MM.1S (cell line): ENCODE measurements at regions not wholly inside any gene's neighbourhood (a gene's known extent, or its start where the extent isn't known, plus 50 kb on each side); places are given as distances from the start of the nearest gene placed in this dataset.

Source experiments
- DNase-seq: peaks from one replicate; pipeline ENCODE4 v3.0.0-alpha.2; 2015
- H2AFZ ChIP-seq: fragments of 300-600 bp; sonication (generic); 2 replicates; pipeline ENCODE4 v1.6.0; 2016; ENCODE audit warnings: antibody characterized with exemption, low read length
- H3F3A ChIP-seq: fragments of 300-600 bp; sonication (generic); 2 replicates; pipeline ENCODE4 v1.6.1; 2016; ENCODE audit warnings: mild to moderate bottlenecking, antibody characterized with exemption, low read length, moderate library complexity, mixed read lengths; ENCODE audit not compliant: insufficient read depth
- H3K27ac ChIP-seq: fragments of 300-600 bp; sonication (generic); 2 replicates; pipeline ENCODE4 v1.5.1; 2016; ENCODE audit warnings: mild to moderate bottlenecking, low read length
- H3K27me3 ChIP-seq: fragments of 300-600 bp; sonication (generic); replicated peaks from 2 replicates; pipeline ENCODE4 v1.6.0; 2016; ENCODE audit warnings: low read length; ENCODE audit not compliant: insufficient read depth
- H3K36me3 ChIP-seq: fragments of 300-600 bp; sonication (generic); replicated peaks from 2 replicates; pipeline ENCODE4 v1.6.1; 2016; ENCODE audit warnings: mild to moderate bottlenecking, low read length, mixed read lengths; ENCODE audit not compliant: insufficient read depth
- H3K4me1 ChIP-seq: fragments of 300-600 bp; sonication (generic); 2 replicates; pipeline ENCODE4 v1.6.1; 2016; ENCODE audit warnings: low read length, mixed read lengths
- H3K4me2 ChIP-seq: fragments of 300-600 bp; sonication (generic); 2 replicates; pipeline ENCODE4 v1.6.0; 2016; ENCODE audit warnings: low read depth, low read length
- H3K4me3 ChIP-seq: fragments of 300-600 bp; sonication (generic); 2 replicates; pipeline ENCODE4 v1.5.1; 2016; ENCODE audit warnings: low read length, mixed read lengths
- H3K79me2 ChIP-seq: fragments of 300-600 bp; sonication (generic); 2 replicates; pipeline ENCODE4 v1.6.1; 2016; ENCODE audit warnings: mixed run types, low read length, mixed read lengths
- H3K9ac ChIP-seq: fragments of 300-600 bp; sonication (generic); 2 replicates; pipeline ENCODE4 v1.6.1; 2016; ENCODE audit warnings: low read length, mixed read lengths
- H3K9me2 ChIP-seq: fragments of 300-600 bp; sonication (generic); replicated peaks from 2 replicates; pipeline ENCODE4 v1.6.1; 2016; ENCODE audit warnings: mild to moderate bottlenecking, low read length, mixed read lengths; ENCODE audit not compliant: insufficient read depth
- H3K9me3 ChIP-seq: fragments of 300-600 bp; sonication (generic); replicated peaks from 2 replicates; pipeline ENCODE4 v1.6.1; 2016; ENCODE audit warnings: mild to moderate bottlenecking, low read length, mixed read lengths; ENCODE audit not compliant: insufficient read depth
- H4K20me1 ChIP-seq: fragments of 300-600 bp; sonication (generic); 2 replicates; pipeline ENCODE4 v1.6.1; 2016; ENCODE audit warnings: mild to moderate bottlenecking, low read length, moderate library complexity, mixed read lengths; ENCODE audit not compliant: insufficient read depth
- EZH2 ChIP-seq: fragments of 300-600 bp; sonication (generic); optimal IDR thresholded peaks from 2 replicates; pipeline ENCODE3; 2017; ENCODE audit warnings: low read depth, mild to moderate bottlenecking, antibody characterized with exemption, low read length, mixed read lengths
- EZH2phosphoT487 ChIP-seq: fragments of 300-600 bp; sonication (generic); IDR thresholded peaks from 2 replicates; pipeline ENCODE4 v1.6.1; 2018; ENCODE audit warnings: antibody characterized with exemption, low read length
- TF ChIP-seq, protein P1 (sequence below): fragments of 300-600 bp; sonication (generic); IDR thresholded peaks from 2 replicates; pipeline ENCODE4 v1.5.1; 2016; ENCODE audit warnings: antibody characterized with exemption, low read length, mixed read lengths

GRCh38 chr1:29793653-29794348 is 557.5 kb downstream of the PTPRU start:
- Histone ChIP-seq H3K79me2 (no peaks in the 10 kb centered on the region), H3K27me3 (peaks cover 46% of the 10 kb centered on the region), H2AFZ (no peak overlapping the region), H3K9me2 (no peaks in the 10 kb centered on the region), H3K9me3 (no peaks in the 10 kb centered on the region), H4K20me1 (no peaks in the 10 kb centered on the region), H3K4me3 (no peak overlapping the region), H3K9ac (no peak overlapping the region), H3K4me2 (no peak overlapping the region), H3F3A (no peaks in the 10 kb centered on the region), H3K36me3 (no peaks in the 10 kb centered on the region), H3K27ac (no peak overlapping the region), H3K4me1 (no peaks in the 10 kb centered on the region)
- DNase-seq, result no peak
- TF ChIP-seq EZH2phosphoT487 (no peak), EZH2 (no peak)
- TF ChIP-seq, protein P1, sequence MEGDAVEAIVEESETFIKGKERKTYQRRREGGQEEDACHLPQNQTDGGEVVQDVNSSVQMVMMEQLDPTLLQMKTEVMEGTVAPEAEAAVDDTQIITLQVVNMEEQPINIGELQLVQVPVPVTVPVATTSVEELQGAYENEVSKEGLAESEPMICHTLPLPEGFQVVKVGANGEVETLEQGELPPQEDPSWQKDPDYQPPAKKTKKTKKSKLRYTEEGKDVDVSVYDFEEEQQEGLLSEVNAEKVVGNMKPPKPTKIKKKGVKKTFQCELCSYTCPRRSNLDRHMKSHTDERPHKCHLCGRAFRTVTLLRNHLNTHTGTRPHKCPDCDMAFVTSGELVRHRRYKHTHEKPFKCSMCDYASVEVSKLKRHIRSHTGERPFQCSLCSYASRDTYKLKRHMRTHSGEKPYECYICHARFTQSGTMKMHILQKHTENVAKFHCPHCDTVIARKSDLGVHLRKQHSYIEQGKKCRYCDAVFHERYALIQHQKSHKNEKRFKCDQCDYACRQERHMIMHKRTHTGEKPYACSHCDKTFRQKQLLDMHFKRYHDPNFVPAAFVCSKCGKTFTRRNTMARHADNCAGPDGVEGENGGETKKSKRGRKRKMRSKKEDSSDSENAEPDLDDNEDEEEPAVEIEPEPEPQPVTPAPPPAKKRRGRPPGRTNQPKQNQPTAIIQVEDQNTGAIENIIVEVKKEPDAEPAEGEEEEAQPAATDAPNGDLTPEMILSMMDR, result no peak

DNA sequence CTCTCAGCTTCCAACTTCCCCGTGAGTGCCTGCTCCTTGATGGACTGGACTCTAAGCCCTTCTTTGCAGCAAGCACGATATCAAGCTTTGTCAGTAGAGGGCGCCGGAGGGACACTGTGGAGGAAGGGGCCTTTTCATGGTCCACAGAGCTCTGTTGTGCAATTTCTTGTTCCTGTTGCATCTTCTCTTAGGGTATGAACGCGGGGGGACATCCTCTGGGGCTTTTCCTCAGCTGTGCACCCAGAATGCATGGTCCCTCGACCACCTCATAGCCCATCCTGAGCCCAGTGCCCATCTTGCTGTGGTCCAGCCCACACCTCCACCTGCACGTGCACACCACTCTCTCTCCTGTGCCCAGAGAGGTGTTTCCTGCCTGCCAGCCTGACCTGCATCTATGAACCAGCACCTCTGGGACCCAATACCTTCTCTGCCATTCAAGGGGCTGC is 556.8 kb downstream of the PTPRU start:
- TF ChIP-seq EZH2phosphoT487, result no peak
- TF ChIP-seq, protein P1, result peak; percentile 79
- no peak overlapping the region for H2AFZ ChIP-seq
- H3K9ac ChIP-seq, result no peak overlapping the region

DNA sequence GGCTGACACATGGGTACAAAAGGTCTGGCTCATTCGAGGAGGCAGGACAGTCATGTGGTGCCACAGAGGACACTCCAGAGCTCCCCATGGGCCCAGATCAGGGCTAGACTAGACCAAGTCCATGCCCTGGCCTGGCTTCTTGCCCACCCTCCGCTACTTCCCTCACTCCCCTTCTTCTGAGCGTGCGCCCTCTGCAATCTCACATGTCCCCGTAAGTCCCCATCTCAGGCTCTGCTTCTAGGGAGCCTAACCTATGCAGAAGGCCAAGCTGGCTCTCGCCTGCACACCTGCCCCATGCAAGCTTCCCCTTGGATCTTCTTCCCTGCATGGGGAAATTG is 553.6 kb downstream of the PTPRU start:
- Histone ChIP-seq H3K4me2 (no peak overlapping the region), H3K9me2 (no peaks in the 10 kb centered on the region), H3K27ac (no peak overlapping the region), H3K27me3 (peaks cover 78% of the 10 kb centered on the region), H3K4me1 (no peaks in the 10 kb centered on the region), H4K20me1 (no peaks in the 10 kb centered on the region), H3K36me3 (no peaks in the 10 kb centered on the region), H3K4me3 (no peak overlapping the region), H2AFZ (no peak overlapping the region), H3F3A (no peaks in the 10 kb centered on the region), H3K9me3 (no peaks in the 10 kb centered on the region), H3K9ac (no peak overlapping the region), H3K79me2 (no peaks in the 10 kb centered on the region)
- DNase-seq, result no peak
- TF ChIP-seq EZH2phosphoT487 (no peak), EZH2 (no peak)

More for the DNA sequence above, 556.8 kb downstream of the PTPRU start:
- no peaks in the 10 kb centered on the region for H3K36me3 ChIP-seq
- no peaks in the 10 kb centered on the region for H4K20me1 ChIP-seq
- H3K9me2 ChIP-seq, result no peaks in the 10 kb centered on the region
- no peak overlapping the region for H3K27ac ChIP-seq
- H3K27me3 ChIP-seq, result peaks cover 53% of the 10 kb centered on the region
- H3K4me1 ChIP-seq, result no peaks in the 10 kb centered on the region
- H3K4me2 ChIP-seq, result no peak overlapping the region
- no peaks in the 10 kb centered on the region for H3K9me3 ChIP-seq
- DNase-seq, result peak; percentile 61
- H3F3A ChIP-seq, result no peaks in the 10 kb centered on the region
- no peaks in the 10 kb centered on the region for H3K79me2 ChIP-seq
- H3K4me3 ChIP-seq, result no peak overlapping the region

- Histone ChIP-seq H3K27me3 (peaks cover 81% of the 10 kb centered on the region), H3K4me2 (no peak overlapping the region), H3K9me2 (no peaks in the 10 kb centered on the region), H3K36me3 (no peaks in the 10 kb centered on the region), H3K9me3 (no peaks in the 10 kb centered on the region), H3K9ac (no peak overlapping the region), H3F3A (no peaks in the 10 kb centered on the region), H3K79me2 (no peaks in the 10 kb centered on the region), H4K20me1 (no peaks in the 10 kb centered on the region), H3K27ac (no peak overlapping the region), H3K4me3 (no peak overlapping the region), H2AFZ (no peak overlapping the region), H3K4me1 (no peaks in the 10 kb centered on the region)
- DNase-seq, result no peak
- no peak for TF ChIP-seq EZH2phosphoT487
- TF ChIP-seq, protein P1, result no peak
- TF ChIP-seq EZH2, result no peak
Measured at GRCh38 chr1:29789221-29789909, 553.0 kb downstream of the PTPRU start.
